ENCODE measurements at regions not wholly inside any gene's neighbourhood (a gene's known extent, or its start where the extent isn't known, plus 50 kb on each side); places are given as distances from the start of the nearest gene placed in this dataset.

- DNase-seq (ENCODE audit: low spot score) = no peak
These were observed 118.2 kb upstream of the HMHB1 start for GRCh38 chr5:143693651-143694252.

GRCh38 chr5:143692342-143692741, 119.6 kb upstream of the HMHB1 start:
- no peak for DNase-seq (ENCODE audit: low spot score)

- no peak for DNase-seq (ENCODE audit: low spot score)
These were observed 120.0 kb upstream of the HMHB1 start for GRCh38 chr5:143691945-143692290.

- no peak for DNase-seq (ENCODE audit: low spot score)
These were observed 120.5 kb upstream of the HMHB1 start for GRCh38 chr5:143691287-143691944.

GRCh38 chr5:143687604-143688003, 124.4 kb upstream of the HMHB1 start:
- no peak for DNase-seq (ENCODE audit: low spot score)

GRCh38 chr5:143685246-143685815, 126.6 kb upstream of the HMHB1 start:
- peak; percentile 18 for DNase-seq (ENCODE audit: low spot score)

- no peak for DNase-seq (ENCODE audit: low spot score)
These were observed 128.5 kb upstream of the HMHB1 start for GRCh38 chr5:143683459-143683858.

- no peak for DNase-seq (ENCODE audit: low spot score)
These were observed 129.0 kb upstream of the HMHB1 start for GRCh38 chr5:143682929-143683386.

- DNase-seq (ENCODE audit: low spot score) = no peak
These were observed 129.6 kb upstream of the HMHB1 start for GRCh38 chr5:143682246-143682905.

- DNase-seq (ENCODE audit: low spot score) = no peak
These were observed 131.2 kb upstream of the HMHB1 start for GRCh38 chr5:143680672-143681259.

GRCh38 chr5:143679777-143680176, 132.2 kb upstream of the HMHB1 start:
- no peak for DNase-seq (ENCODE audit: low spot score)

GRCh38 chr5:143678148-143678905, 133.6 kb upstream of the HMHB1 start:
- no peak for DNase-seq (ENCODE audit: low spot score)

GRCh38 chr5:143677403-143677802, 134.6 kb upstream of the HMHB1 start:
- no peak for DNase-seq (ENCODE audit: low spot score)

GRCh38 chr5:143676802-143677201, 135.2 kb upstream of the HMHB1 start:
- no peak for DNase-seq (ENCODE audit: low spot score)

- no peak for DNase-seq (ENCODE audit: low spot score)
These were observed 137.5 kb upstream of the HMHB1 start for GRCh38 chr5:143674469-143674786.

- DNase-seq (ENCODE audit: low spot score) = no peak
These were observed 138.1 kb upstream of the HMHB1 start for GRCh38 chr5:143673676-143674468.

- no peak for DNase-seq (ENCODE audit: low spot score)
These were observed 139.2 kb upstream of the HMHB1 start for GRCh38 chr5:143672806-143673205.

- DNase-seq (ENCODE audit: low spot score) = no peak
These were observed 140.0 kb upstream of the HMHB1 start for GRCh38 chr5:143671674-143672569.

- no peak for DNase-seq (ENCODE audit: low spot score)
These were observed 140.9 kb upstream of the HMHB1 start for GRCh38 chr5:143671021-143671420.

GRCh38 chr5:143665866-143666265, 146.1 kb upstream of the HMHB1 start:
- no peak for DNase-seq (ENCODE audit: low spot score)
